MM.1S (cell line): ENCODE measurements at regions not wholly inside any gene's neighbourhood (a gene's known extent, or its start where the extent isn't known, plus 50 kb on each side); places are given as distances from the start of the nearest gene placed in this dataset.

Source experiments
- CTCF ChIP-seq: fragments of 300-600 bp; sonication (generic); IDR thresholded peaks from 2 replicates; pipeline ENCODE4 v1.5.1; 2016; ENCODE audit warnings: antibody characterized with exemption, low read length, mixed read lengths
- EZH2phosphoT487 ChIP-seq: fragments of 300-600 bp; sonication (generic); IDR thresholded peaks from 2 replicates; pipeline ENCODE4 v1.6.1; 2018; ENCODE audit warnings: antibody characterized with exemption, low read length

- TF ChIP-seq CTCF (no peak), EZH2phosphoT487 (no peak)
Measured at GRCh38 chr17:13293421-13293820, 275.6 kb upstream of the ELAC2 start.
